ENCODE measurements at regions not wholly inside any gene's neighbourhood (a gene's known extent, or its start where the extent isn't known, plus 50 kb on each side); places are given as distances from the start of the nearest gene placed in this dataset.

DNA sequence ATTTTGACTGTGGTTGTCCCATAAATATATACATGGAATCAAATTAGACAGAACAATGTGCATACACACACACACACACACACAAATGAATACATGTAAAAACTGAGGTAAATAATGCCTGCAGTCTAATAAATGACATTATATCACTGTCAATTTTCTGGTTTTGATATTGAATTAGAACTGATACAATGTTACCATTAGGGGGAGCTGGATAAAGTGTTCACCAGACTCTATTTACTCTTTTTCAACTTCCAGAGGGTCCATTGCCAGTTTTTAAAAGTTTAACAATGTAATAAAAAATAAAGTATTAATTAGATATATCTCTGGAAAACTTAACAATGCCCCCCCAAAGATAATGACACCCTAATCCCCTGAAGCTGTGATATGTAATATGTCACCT, 1666.8 kb upstream of the TMEFF2 start:
- no peaks in the 10 kb centered on the region for H3K27me3 ChIP-seq (replicated peaks in 2 of 5; ENCODE audit: control insufficient read depth in 4 of 5, insufficient read depth in 5 of 5, low read length in 4 of 5)
- no peak for DNase-seq
- no peak overlapping the region for H3K4me3 ChIP-seq (ENCODE audit: control insufficient read depth in 1 of 7, extremely low read depth in 1 of 7, insufficient read depth in 4 of 7, low read depth in 2 of 7, low read length in 6 of 7)
- no peaks in the 10 kb centered on the region for H3K36me3 ChIP-seq (ENCODE audit: control insufficient read depth in 4 of 4, insufficient read depth in 4 of 4, low read length in 3 of 4)
- H3K27ac ChIP-seq (ENCODE audit: insufficient read depth in 1 of 2, low read depth in 1 of 2, low read length in 2 of 2, poor library complexity in 1 of 2, severe bottlenecking in 2 of 2), result no peak overlapping the region
- ChIA-PET CTCF (no interaction called here), POLR2A (interaction anchor here (0.5 kb wide), 1 partner anchor 71 kb away, joined by 3 read pairs; no protein-coding TSS in a partner anchor)
- no peaks in the 10 kb centered on the region for H3K4me1 ChIP-seq (ENCODE audit: control extremely low read depth in 1 of 4, control insufficient read depth in 4 of 4, insufficient read depth in 4 of 4, low read length in 3 of 4)
- no peaks in the 10 kb centered on the region for H3K9me3 ChIP-seq (ENCODE audit: control extremely low read depth in 1 of 5, control insufficient read depth in 4 of 5, insufficient read depth in 2 of 5, low read depth in 1 of 5, low read length in 4 of 5)

DNA sequence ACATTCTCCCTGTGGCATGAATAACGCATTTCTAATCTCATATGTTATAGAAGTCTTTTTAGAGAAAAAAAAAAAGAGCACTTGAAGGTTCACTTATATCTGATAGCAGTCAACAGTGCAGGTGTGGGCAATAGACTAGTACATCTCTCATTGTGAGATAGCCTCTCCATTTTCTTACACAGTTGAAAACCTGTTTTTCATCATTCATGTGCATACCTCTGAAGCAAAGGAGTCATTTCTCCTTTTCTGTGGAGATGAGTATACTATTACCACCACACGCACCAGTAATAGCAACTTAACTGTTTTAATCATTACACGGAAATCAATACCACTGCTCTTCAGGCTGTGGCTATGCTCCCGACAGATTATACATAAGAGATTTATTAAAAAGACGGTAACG, 1653.3 kb upstream of the TMEFF2 start:
- no CpG with 5 or more reads among the region's 6 CpGs for WGBS (ENCODE audit: insufficient coverage)
- ChIA-PET POLR2A (no interaction called here), CTCF (no interaction called here)
- no peak for DNase-seq
- no peaks in the 10 kb centered on the region for H3K4me1 ChIP-seq (ENCODE audit: control extremely low read depth in 1 of 4, control insufficient read depth in 4 of 4, insufficient read depth in 4 of 4, low read length in 3 of 4)
- no peaks in the 10 kb centered on the region for H3K9me3 ChIP-seq (ENCODE audit: control extremely low read depth in 1 of 5, control insufficient read depth in 4 of 5, insufficient read depth in 2 of 5, low read depth in 1 of 5, low read length in 4 of 5)
- H3K4me3 ChIP-seq (ENCODE audit: control insufficient read depth in 1 of 7, extremely low read depth in 1 of 7, insufficient read depth in 4 of 7, low read depth in 2 of 7, low read length in 6 of 7), result no peak overlapping the region
- no peaks in the 10 kb centered on the region for H3K36me3 ChIP-seq (ENCODE audit: control insufficient read depth in 4 of 4, insufficient read depth in 4 of 4, low read length in 3 of 4)
- no peaks in the 10 kb centered on the region for H3K27me3 ChIP-seq (replicated peaks in 2 of 5; ENCODE audit: control insufficient read depth in 4 of 5, insufficient read depth in 5 of 5, low read length in 4 of 5)
- H3K27ac ChIP-seq (ENCODE audit: insufficient read depth in 1 of 2, low read depth in 1 of 2, low read length in 2 of 2, poor library complexity in 1 of 2, severe bottlenecking in 2 of 2), result no peak overlapping the region

DNA sequence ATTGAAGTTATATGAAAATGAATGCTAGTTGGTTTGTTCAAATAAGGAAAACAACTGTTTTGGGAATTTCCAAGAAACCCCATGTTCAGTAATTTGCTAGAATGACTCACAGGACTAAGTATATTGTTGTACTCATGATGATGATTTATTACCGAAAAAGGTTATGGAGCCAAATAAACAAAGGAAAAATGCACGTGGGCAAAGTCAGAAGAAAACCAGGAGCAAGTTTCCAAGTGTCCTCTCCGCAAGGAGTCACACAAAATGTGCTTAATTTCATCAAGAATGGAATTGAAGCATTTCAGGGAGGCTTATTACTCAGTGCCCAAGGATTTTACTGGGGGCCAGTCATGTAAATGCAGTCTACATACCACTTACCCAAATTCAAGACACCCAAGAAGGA, 1652.4 kb upstream of the TMEFF2 start:
- Histone ChIP-seq H3K4me3 (ENCODE audit: control insufficient read depth in 1 of 7, extremely low read depth in 1 of 7, insufficient read depth in 4 of 7, low read depth in 2 of 7, low read length in 6 of 7) (no peak overlapping the region), H3K27me3 (replicated peaks in 2 of 5; ENCODE audit: control insufficient read depth in 4 of 5, insufficient read depth in 5 of 5, low read length in 4 of 5) (no peaks in the 10 kb centered on the region), H3K27ac (ENCODE audit: insufficient read depth in 1 of 2, low read depth in 1 of 2, low read length in 2 of 2, poor library complexity in 1 of 2, severe bottlenecking in 2 of 2) (no peak overlapping the region), H3K9me3 (ENCODE audit: control extremely low read depth in 1 of 5, control insufficient read depth in 4 of 5, insufficient read depth in 2 of 5, low read depth in 1 of 5, low read length in 4 of 5) (no peaks in the 10 kb centered on the region), H3K4me1 (ENCODE audit: control extremely low read depth in 1 of 4, control insufficient read depth in 4 of 4, insufficient read depth in 4 of 4, low read length in 3 of 4) (no peaks in the 10 kb centered on the region), H3K36me3 (ENCODE audit: control insufficient read depth in 4 of 4, insufficient read depth in 4 of 4, low read length in 3 of 4) (no peaks in the 10 kb centered on the region)
- 70% methylated on average over 2 of the region's 3 CpGs for WGBS (ENCODE audit: insufficient coverage)
- ChIA-PET POLR2A (no interaction called here), CTCF (no interaction called here)
- DNase-seq, result no peak

DNA sequence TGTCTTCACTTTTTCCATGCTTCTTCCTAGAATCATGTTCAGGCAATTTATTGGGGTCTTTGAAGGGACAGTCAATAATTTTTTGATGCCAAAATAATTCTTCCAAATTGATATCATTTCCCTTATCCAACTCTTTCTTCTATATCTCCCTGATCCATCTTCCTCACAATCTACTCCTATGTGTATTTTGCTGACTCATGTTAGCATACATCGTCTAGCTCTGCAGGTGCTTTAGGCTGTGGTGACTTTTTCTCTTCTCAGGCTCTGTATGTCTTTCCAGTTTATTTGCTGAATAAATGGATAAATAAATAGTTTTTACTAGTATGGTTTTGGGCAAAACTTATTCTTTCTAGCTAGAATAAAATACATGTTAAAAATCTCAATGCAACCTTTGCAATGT, 1650.9 kb upstream of the TMEFF2 start:
- Histone ChIP-seq H3K4me1 (ENCODE audit: control extremely low read depth in 1 of 4, control insufficient read depth in 4 of 4, insufficient read depth in 4 of 4, low read length in 3 of 4) (no peaks in the 10 kb centered on the region), H3K36me3 (ENCODE audit: control insufficient read depth in 4 of 4, insufficient read depth in 4 of 4, low read length in 3 of 4) (no peaks in the 10 kb centered on the region), H3K4me3 (ENCODE audit: control insufficient read depth in 1 of 7, extremely low read depth in 1 of 7, insufficient read depth in 4 of 7, low read depth in 2 of 7, low read length in 6 of 7) (no peak overlapping the region), H3K27me3 (replicated peaks in 2 of 5; ENCODE audit: control insufficient read depth in 4 of 5, insufficient read depth in 5 of 5, low read length in 4 of 5) (no peaks in the 10 kb centered on the region), H3K9me3 (ENCODE audit: control extremely low read depth in 1 of 5, control insufficient read depth in 4 of 5, insufficient read depth in 2 of 5, low read depth in 1 of 5, low read length in 4 of 5) (no peaks in the 10 kb centered on the region), H3K27ac (ENCODE audit: insufficient read depth in 1 of 2, low read depth in 1 of 2, low read length in 2 of 2, poor library complexity in 1 of 2, severe bottlenecking in 2 of 2) (no peak overlapping the region)
- CTCF ChIA-PET, result no interaction called here
- WGBS (ENCODE audit: insufficient coverage), result no CpG with 5 or more reads among the region's 1 CpG
- no peak for DNase-seq
- POLR2A ChIA-PET, result no interaction called here

DNA sequence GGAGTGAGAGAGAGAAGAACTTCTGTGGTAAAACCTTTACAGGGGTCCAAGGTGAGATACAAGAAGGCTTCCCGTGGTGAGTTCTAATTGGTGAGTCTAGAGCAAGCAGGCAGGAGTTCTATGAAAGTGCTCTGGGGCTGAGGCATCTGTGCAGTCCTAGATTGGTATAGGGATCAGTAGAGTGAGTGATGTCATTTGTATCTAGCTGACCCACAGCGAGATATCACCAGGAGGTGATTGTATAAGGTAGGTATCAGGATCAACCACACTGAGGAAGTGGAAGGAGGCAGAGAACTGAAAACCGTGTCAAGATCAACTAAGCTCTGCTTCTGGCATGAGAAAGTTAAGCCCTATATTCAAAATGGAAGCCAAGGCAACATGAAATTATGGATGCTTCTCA, 1648.9 kb upstream of the TMEFF2 start:
- CTCF ChIA-PET, result no interaction called here
- Histone ChIP-seq H3K9me3 (ENCODE audit: control extremely low read depth in 1 of 5, control insufficient read depth in 4 of 5, insufficient read depth in 2 of 5, low read depth in 1 of 5, low read length in 4 of 5) (no peaks in the 10 kb centered on the region), H3K4me3 (ENCODE audit: control insufficient read depth in 1 of 7, extremely low read depth in 1 of 7, insufficient read depth in 4 of 7, low read depth in 2 of 7, low read length in 6 of 7) (no peak overlapping the region)

DNA sequence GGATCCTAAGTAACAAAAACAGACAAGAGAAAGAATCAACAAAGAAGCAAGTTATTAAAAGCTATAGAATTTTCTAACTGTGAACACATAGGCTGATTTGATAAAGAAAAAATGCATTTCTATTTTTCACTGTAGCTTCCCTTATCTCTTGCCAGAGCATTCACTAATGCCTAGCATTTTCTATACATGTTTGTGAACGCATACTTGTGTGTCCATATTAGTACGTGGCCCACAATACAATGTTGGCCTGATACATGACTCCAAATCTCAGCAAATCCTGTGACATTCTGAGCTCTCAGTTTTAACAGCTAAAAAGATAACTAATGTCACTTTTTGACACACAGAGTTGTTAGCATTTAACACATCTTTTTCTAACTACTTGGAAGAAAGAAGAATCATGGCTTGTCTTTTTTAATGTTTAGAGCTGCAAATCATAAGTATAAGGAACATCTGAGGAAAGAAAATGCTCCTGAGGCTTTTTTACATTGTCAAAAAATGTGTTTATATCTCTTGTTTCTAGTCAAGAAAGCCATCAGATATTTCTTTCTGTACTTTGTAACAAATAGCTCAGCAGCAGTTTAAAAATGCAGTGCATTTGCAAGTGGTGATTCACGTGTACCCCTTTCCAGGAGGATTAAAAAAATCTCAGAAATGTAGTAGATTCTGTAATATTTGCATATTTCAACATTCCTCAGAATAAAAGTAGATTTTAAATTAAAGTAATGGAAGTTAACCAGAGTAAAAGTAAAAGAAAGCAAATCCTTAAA, 1646.8 kb upstream of the TMEFF2 start:
- Histone ChIP-seq H3K27me3 (replicated peaks in 2 of 5; ENCODE audit: control insufficient read depth in 4 of 5, insufficient read depth in 5 of 5, low read length in 4 of 5) (no peaks in the 10 kb centered on the region), H3K36me3 (ENCODE audit: control insufficient read depth in 4 of 4, insufficient read depth in 4 of 4, low read length in 3 of 4) (no peaks in the 10 kb centered on the region), H3K9me3 (ENCODE audit: control extremely low read depth in 1 of 5, control insufficient read depth in 4 of 5, insufficient read depth in 2 of 5, low read depth in 1 of 5, low read length in 4 of 5) (no peaks in the 10 kb centered on the region), H3K4me1 (ENCODE audit: control extremely low read depth in 1 of 4, control insufficient read depth in 4 of 4, insufficient read depth in 4 of 4, low read length in 3 of 4) (no peaks in the 10 kb centered on the region), H3K27ac (ENCODE audit: insufficient read depth in 1 of 2, low read depth in 1 of 2, low read length in 2 of 2, poor library complexity in 1 of 2, severe bottlenecking in 2 of 2) (no peak overlapping the region), H3K4me3 (ENCODE audit: control insufficient read depth in 1 of 7, extremely low read depth in 1 of 7, insufficient read depth in 4 of 7, low read depth in 2 of 7, low read length in 6 of 7) (no peak overlapping the region)
- ChIA-PET POLR2A (no interaction called here), CTCF (no interaction called here)
- DNase-seq, result no peak
- 82% methylated on average over 2 of the region's 3 CpGs for WGBS (ENCODE audit: insufficient coverage)

More for the DNA sequence above, 1648.9 kb upstream of the TMEFF2 start:
- Histone ChIP-seq H3K36me3 (ENCODE audit: control insufficient read depth in 4 of 4, insufficient read depth in 4 of 4, low read length in 3 of 4) (no peaks in the 10 kb centered on the region), H3K27ac (ENCODE audit: insufficient read depth in 1 of 2, low read depth in 1 of 2, low read length in 2 of 2, poor library complexity in 1 of 2, severe bottlenecking in 2 of 2) (no peak overlapping the region), H3K27me3 (replicated peaks in 2 of 5; ENCODE audit: control insufficient read depth in 4 of 5, insufficient read depth in 5 of 5, low read length in 4 of 5) (no peaks in the 10 kb centered on the region), H3K4me1 (ENCODE audit: control extremely low read depth in 1 of 4, control insufficient read depth in 4 of 4, insufficient read depth in 4 of 4, low read length in 3 of 4) (no peaks in the 10 kb centered on the region)
- POLR2A ChIA-PET, result no interaction called here
- no peak for DNase-seq
- WGBS (ENCODE audit: insufficient coverage), result 89% methylated on average over 3 of the region's 3 CpGs

DNA sequence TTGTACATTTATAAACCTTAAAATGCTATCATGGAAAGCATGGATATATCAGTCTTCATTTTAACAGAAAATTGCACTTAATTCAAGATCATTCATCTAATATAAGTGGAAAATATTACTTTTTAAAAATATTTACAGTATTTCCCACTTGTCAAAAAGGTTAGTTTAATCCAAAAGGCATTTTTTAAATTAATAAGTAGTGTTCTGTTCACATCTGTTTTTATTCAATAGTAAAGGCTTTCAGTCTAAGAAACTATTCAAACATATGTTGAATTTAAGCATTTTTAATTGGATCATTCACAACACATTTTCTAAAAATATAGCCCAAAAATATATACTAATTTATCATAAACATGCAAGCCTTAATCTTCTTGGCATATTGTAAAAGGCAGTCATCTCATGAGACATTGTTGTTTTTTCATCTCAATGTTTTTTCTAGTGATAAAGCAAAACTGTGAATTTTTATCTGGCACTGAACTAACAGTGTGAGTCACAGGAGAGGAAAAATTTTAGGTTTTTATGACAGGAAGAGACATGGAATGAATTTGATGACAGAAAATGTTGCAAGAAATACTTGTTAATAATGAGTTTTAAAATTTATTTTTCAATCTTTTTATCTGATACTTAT, 1642.5 kb upstream of the TMEFF2 start:
- POLR2A ChIA-PET, result no interaction called here

More for the DNA sequence above, 1642.5 kb upstream of the TMEFF2 start:
- no peak for DNase-seq
- no peaks in the 10 kb centered on the region for H3K27me3 ChIP-seq (replicated peaks in 2 of 5; ENCODE audit: control insufficient read depth in 4 of 5, insufficient read depth in 5 of 5, low read length in 4 of 5)
- no peak overlapping the region for H3K27ac ChIP-seq (ENCODE audit: insufficient read depth in 1 of 2, low read depth in 1 of 2, low read length in 2 of 2, poor library complexity in 1 of 2, severe bottlenecking in 2 of 2)
- no peaks in the 10 kb centered on the region for H3K9me3 ChIP-seq (ENCODE audit: control extremely low read depth in 1 of 5, control insufficient read depth in 4 of 5, insufficient read depth in 2 of 5, low read depth in 1 of 5, low read length in 4 of 5)
- no peaks in the 10 kb centered on the region for H3K4me1 ChIP-seq (ENCODE audit: control extremely low read depth in 1 of 4, control insufficient read depth in 4 of 4, insufficient read depth in 4 of 4, low read length in 3 of 4)
- CTCF ChIA-PET, result no interaction called here
- no peak overlapping the region for H3K4me3 ChIP-seq (ENCODE audit: control insufficient read depth in 1 of 7, extremely low read depth in 1 of 7, insufficient read depth in 4 of 7, low read depth in 2 of 7, low read length in 6 of 7)
- H3K36me3 ChIP-seq (ENCODE audit: control insufficient read depth in 4 of 4, insufficient read depth in 4 of 4, low read length in 3 of 4), result no peaks in the 10 kb centered on the region

Data from common myeloid progenitor, CD34-positive (primary cell).